HG03439 (cell line): ENCODE measurements at regions not wholly inside any gene's neighbourhood (a gene's known extent, or its start where the extent isn't known, plus 50 kb on each side); places are given as distances from the start of the nearest gene placed in this dataset.

ENCODE experiments used
- ATAC-seq: cut with Tn5 transposase; IDR thresholded peaks from one replicate; pipeline ENCODE4 v1.9.1; 2021; ENCODE audit warnings: mild to moderate bottlenecking, moderate library complexity; ENCODE audit not compliant: unreplicated experiment

DNA sequence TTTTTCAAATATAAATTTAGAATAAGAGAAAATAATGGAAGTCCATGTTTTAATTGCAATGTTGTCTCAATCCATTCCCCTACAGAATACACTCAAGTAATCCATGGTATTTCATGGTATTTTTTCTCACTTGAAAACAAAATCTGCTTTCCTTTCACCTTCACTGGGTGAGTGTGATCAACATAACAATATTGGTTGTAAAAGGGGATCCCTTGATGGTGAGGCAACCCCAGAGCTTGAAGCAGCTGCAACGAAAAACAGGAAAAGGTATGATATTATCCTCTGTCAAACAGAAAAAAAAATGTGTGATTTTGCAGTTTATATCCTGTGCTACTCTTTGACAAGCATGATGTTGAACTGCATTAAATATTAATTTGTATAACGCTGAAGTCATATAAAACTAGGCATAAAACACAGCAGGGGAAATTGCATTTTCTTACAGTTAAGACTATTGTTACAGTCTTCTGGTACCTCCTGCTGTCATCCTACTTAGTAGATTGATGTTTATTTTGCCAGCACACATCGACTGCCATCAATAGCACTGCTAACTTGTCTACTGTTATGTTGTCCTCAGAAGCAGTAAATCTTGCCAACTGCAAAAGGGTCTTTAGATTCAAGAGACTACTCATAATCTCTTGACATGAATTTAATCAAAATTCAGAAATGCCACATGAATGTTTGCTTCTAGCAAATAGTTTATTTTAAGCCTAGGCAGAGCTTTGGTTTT, 373.1 kb upstream of the MIR17HG start:
- no peak for ATAC-seq

DNA sequence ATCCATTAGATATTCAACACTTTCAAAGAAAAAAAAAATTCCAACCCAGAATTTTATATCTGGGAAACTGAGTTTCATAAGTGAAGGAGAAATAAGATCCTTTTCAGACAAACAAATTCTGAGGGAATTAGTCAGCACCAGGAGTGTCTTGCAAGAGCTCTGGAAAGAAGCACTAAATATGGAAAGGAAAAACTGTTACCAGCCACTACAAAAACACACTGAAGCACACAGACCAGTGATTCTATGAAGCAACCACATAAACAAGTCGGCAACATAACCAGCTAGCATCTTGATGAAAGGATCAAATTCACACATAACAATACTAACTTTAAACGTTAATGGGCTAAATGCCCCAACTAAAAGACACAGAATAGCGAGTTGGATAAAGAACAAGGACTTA, 368.4 kb upstream of the MIR17HG start:
- no peak for ATAC-seq

DNA sequence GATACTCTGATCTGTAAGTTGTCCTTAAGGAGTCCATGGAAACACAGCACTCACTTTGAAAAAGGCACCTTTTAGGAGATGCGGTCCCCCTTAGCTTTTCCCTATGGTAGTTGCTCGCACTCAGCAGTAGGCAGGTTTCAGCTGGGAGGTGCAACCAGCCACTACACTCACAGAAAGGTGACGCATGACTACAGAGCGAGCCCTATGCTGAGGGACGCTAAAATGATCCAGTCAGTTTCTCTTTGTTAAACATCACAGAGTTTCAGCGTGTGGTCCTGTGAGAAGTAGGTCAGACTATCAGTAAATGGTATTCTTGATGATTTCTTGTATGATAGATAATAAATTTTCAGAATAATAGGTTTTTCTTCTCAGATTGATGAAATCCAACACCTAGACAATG, 362.7 kb upstream of the MIR17HG start:
- ATAC-seq = no peak

DNA sequence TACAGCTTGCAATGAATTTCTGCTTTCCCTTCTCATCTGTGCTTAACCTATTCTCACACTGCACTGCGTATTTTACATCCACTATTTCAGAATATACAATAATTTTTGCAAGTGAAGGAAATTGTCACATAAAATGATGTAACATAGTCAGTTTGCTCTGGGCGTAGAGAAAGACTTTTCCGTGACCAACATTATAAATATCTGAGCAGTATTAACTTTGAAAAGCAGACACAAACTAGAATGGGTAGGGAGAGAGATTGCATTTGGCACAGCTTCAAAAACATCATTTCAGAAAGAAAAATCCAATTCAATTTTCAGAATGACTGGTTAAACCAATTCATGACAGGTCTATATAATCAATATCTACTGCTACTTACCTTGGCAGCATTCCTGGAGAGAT, 352.5 kb upstream of the MIR17HG start:
- no peak for ATAC-seq

DNA sequence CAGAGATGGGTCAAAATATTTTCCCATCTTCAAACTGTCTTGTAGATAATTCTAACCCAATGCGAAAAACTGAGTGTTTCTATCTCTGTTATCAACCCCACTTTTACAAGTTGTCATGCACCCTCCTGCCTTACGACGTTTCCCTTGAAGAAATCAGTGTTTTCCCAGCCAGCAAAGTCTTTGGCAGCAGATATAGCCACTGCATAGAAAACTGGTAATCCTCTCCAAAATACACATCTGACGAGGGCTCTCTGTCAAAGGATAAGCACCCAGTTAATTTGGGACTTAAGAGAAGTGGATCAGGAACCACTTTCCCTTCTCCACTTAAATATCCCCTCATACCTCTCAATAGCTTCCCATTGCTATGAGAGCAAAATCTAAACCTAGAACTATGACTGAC, 351.9 kb upstream of the MIR17HG start:
- no peak for ATAC-seq

DNA sequence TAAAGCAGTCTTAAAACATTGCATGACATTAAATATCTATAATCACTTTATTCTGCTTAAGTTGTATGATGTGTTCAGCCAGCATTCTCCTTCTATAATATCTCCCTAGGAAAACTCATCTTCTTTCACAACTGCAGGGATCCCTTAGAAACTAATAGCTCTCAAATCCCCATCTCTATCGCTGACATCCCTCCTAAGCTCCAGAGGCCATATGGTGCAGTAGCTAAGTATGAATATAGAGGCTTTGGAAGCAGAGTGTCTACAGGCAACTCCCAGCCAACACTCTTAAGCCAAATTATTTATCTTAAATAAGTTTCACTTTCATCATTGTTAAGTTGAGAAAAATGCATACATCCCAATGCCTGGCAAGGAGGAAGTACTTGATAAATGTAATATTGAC, 349.5 kb upstream of the MIR17HG start:
- ATAC-seq = no peak

DNA sequence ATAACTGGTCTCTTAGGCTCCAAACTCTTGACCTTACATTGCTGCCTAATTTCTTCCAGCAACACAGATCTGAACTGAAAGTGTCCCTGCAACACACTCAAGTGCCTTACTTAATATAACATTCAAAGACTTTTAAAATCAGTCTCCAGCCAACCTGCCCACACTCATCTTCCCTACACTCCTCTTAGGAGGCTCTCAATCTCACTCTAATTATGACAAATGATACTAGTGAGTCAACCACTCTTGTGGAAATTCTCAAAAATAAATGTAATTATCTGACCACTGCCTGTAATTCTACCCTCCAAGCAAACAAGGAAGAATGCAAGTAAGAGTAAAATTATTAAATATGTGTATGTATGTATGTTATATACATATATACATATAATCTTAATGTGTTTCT, 348.1 kb upstream of the MIR17HG start:
- no peak for ATAC-seq

DNA sequence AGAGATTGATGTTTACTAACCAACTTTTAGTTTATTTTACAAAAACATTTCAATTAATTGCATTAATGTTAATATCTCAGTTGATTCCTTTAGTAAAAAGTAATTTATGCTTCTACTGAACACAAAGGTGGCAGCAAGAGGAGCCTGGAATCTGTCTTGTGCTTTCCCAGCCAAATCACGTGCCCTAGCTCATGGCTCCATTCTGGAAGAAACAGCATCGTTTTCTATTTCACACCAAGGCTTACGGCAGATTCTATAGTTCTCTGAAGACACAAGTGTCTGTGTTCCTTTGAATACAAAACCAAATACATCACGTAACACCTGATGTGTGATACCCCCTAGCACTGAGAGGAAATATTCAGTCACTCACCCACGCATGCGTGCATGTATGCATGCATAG, 346.1 kb upstream of the MIR17HG start:
- ATAC-seq = no peak

DNA sequence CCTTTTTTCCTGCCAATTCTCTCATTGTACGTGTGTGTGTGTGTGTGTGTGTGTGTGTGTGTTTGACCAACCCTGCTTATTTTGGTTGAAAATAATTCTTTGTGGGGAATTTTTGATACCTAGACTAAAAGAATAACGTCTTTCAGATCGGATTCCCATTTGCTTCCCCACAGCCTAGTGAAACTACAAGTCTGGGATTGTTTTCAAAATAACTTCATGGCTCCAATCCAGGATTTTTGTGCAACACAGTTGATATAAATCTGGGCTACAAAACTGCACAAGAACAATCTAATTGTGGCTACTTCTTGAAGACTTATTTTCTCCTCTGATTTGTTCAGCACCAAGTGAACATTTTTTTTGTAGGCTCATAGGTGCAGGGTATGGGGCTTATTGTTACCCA, 332.8 kb upstream of the MIR17HG start:
- ATAC-seq = no peak

DNA sequence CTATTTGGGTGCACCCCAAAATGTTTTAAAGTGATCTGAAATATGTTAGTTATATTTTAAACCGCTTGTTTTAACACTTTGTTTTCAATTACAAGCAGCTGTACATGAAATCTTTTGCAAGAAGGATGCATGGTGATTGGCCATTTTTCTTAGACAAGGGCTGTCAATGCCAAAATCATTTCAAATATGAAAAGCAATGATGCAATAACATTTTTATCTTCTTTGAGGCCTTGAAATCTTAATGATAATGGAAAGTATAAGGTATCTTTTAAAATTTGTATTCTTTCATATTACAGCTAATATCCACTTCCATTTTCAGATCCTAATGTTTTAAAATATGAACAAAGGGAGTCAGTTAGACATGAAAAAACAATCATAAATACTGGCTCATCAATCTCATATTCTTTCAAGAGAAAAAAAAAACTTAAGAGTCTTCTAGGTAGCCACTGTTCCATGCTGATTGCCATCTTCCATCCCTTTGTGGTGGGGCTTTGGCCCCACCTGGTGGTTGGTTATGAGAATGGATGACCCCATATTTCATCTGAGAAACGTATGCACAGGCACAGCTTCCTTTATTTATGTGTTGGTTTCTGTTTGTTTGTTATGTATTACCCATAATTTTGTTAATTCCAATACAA, 330.3 kb upstream of the MIR17HG start:
- peak; percentile 94 for ATAC-seq

DNA sequence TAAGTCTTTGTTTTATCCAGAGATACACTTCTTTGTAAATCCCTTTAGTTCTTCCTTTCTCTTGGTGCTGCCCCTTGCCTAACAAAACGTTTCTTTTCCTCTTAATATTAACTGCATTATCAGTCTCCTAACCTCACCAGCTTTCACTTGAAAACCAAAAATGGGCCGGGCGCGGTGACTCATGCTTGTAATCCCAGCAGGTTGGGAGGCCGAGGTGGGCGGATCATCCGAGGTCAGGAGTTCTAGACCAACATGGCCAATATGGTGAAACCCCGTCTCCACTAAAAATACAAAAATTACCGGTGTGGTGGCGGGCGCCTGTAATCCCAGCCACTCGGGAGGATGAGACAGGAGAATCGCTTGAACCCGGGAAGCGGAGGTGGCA, 329.8 kb upstream of the MIR17HG start:
- peak; percentile 21 for ATAC-seq

DNA sequence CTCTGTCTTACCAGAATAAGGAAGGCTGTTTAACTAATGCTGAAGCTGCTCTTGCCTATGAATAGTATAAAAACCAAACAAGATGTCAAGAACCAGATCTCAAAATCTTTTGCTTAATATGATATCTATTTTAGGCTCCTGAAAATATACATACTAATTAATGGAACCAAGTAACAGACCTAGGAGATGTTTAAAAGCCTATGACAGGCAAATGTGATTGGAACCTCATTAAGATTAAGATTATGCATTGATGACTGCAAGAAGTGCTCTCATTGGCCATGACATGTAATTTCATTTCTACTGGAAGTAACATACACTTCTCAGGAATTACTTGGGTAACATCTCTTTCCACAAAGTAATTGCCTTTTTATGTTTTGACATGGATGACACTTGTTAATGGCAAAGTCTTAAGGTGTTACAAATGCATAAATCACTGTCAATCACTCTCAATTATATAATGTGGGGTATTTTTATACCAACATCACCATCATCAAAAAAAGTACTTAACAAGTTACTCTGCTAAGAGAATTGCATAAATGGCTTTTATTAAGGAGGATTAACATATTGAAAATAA, 326.9 kb upstream of the MIR17HG start:
- no peak for ATAC-seq

DNA sequence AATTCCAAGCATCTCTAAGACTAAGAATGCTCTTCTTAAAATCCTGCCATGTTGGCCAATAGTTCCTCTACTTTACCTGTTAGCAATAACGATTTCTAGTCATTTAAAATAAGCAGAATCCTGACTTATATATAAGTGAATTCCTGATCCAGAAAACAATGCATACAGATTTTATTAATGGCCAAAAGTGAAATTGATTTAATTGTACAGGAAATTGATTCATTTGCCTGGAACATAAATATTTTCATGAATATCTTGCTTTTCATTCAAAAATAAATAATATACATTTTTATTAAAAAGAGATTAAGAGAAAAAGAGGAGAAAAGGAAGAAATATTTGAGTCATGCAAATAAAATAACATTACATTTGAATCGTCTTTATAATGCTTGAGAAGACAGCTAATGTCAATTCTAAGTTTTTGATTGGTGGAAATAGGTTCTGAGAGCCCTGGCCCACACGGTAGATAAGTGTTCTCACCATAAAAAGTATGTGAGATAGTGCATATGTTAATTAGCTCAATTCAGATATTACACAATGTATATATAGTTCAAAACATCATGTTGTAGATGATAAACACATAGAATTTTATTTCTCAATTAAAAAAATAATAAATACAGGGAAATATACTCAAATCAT, 323.2 kb upstream of the MIR17HG start:
- ATAC-seq = no peak

DNA sequence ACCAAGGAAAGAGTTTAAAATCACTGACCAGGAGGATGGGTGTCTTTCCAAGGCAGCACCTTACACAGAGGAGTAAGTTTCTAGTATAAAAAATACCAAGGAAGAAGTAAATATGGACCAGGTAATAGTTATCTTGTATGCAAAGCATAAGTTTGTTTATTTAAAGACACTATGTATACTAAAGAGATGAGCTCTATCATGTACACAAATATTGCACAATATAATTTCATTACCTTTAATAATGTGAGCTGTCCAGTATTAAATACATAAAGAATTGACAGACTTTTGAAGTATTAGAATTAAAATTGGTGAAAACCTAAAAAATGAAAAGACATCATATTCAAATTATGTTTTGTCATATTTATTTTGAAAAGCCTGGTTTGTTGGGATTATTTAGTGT, 322.0 kb upstream of the MIR17HG start:
- ATAC-seq = no peak

DNA sequence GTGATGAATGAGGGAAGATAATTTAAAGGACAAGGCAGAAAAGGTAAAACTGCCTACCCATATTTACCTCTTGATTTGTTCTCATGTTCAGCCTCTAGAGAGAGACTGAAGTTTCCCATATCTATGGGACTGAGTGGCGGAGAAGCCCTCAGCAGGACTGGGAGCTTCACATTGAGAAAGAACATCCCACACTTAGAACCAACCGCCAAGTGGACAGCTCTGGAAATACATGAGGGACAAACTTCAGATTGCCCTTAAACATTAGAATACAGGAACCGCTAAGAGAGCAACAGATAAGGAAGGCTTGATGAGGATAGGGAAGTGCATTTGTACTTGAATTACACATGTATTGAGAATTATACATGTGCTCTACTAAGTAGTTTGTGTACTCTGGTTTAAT, 316.0 kb upstream of the MIR17HG start:
- no peak for ATAC-seq

DNA sequence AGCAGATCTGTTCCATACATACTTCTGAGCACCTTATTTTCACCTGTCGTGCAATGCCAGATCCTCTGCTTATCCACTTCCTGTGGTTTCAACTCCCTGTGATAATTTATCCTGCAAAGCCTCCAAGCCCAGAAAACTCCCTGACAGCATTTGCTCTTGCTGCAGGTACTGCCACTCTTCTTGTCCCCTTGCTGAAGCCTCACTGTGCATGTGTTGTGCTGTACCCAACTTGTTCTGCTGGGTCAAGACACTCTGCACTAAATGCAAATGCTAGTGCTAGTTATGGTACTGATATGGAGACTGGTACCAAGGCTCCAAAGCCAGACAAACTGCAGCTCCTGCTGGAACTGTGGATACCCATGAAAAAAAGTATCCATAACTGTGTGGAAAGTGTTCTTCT, 315.4 kb upstream of the MIR17HG start:
- ATAC-seq = no peak

DNA sequence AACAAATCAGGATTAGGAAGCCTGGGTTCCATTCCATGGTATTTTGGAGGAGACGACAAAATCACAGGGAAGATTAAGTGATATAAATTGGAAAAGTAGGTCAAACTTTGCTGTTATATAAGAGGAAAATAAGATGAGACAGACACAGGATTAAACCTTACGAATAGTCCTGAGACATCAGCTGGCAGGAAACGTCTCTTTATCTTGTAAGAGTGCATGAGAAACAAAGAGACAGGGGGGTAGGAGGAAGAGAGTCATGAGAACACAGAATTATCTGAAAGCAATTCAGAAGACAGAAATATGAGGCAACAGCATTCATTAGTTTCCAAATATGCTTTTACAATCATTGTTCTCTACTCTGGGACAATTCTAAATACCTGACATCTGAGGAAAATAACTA, 310.6 kb upstream of the MIR17HG start:
- ATAC-seq = no peak

DNA sequence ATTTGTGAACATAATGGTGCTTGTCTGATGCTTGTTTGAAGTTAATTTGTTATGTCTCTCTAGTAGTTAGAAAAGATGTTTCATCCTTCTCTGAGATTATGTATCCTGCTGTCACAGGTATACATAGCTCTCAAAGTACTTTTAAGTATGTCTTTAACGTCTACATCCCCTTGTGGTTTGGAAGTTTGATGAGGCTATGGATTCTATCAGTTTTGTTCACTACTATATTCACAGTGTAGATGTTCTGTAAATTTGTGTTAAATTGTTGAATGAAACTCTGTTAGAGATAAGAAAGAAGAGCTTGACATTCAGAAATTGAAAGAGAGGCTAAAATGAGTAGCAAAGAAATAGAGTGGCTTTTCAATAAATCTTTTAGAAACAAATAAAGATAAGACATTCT, 304.6 kb upstream of the MIR17HG start:
- no peak for ATAC-seq

DNA sequence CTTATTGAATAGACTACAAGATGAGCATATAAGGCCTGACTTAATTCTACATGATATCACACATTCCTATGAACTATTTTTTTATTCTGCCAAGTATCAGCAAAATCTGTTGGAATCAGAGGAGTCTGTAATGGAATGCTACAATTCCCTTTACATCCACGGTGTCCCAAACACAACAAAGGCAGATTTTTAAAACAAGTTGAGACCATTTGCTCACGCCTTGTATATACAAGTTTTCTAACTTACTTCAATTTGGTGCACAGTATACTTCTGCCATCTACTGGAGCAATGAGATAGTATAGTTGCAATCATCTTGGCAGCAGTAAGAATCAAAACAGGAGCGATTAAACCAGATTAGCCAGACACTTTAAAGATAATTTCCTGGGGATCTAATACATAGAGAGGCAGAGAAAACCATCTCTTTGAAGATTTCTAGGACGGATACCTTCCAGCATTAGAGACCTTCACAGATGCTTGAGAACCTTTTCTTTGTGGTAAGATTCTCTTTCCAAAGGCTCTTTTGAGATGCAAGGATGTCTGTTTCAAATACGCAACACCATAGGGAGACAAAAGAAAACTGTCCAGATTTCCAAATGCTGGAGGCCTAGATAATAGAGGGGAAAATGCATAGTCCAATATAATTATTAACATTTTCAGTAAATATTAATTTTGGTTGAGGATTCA, 302.0 kb upstream of the MIR17HG start:
- ATAC-seq = no peak

DNA sequence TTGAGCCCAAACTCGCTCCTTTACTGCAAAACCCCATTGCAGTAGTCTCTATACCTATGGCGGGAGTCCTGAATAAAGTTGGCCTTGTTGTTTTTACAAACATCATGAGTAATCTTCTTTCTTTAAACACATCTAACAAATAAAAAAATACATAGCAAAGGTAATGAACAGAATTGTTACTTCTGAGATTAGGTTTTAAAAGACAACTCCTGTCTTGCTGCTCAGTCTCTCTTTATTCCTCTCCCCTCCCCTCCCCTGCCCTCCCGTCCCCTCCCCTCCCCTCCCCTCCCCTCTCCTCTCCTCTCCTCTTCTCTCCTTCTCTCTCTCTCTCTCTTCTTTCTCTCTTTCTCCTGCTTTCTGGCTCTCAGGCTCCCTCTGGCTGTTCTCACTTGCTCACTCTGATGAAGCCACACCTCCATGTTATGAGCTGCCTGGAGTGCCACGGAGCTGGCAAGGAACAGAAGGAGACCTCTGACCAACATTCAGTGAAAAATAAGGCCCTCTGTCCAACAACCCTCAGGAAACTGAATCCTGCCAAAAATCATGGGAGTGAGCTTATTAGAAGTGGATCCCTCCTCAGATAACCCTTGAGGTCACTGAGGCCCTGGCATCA, 300.7 kb upstream of the MIR17HG start:
- ATAC-seq = no peak

DNA sequence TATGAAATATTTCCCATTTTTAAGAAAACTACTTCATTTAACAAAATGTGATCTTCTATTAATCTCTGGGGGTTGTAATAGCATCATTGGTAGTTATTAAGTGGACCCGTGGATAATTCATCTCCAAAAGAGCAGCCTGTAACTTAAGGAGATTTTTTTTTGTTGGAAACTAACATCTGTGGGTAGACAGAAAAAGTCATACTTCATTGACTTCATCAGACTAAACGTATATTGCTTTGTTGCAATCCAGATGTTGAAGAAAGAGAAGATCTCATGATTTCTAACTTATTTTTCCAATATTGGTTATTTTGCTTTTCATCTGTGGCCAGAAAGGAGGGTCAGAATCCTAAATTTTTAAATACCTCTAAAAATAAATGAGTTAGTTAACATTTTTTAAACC, 296.5 kb upstream of the MIR17HG start:
- ATAC-seq = no peak
